NCI-H1930 (cell line): ENCODE measurements at regions not wholly inside any gene's neighbourhood (a gene's known extent, or its start where the extent isn't known, plus 50 kb on each side); places are given as distances from the start of the nearest gene placed in this dataset.
A peak's percentile ranks its signal among the peaks of the same experiment; 100 is the strongest.

Experiments
- DNase-seq, 2 experiments: peaks; one replicate each; lab custom pipeline; 2025; lab: John Stamatoyannopoulos, UW

- no peak for DNase-seq
Measured at GRCh38 chr3:127458696-127459604, 131.6 kb downstream of the TPRA1 start.

GRCh38 chr3:127457546-127458145, 132.9 kb downstream of the TPRA1 start:
- no peak for DNase-seq

- no peak for DNase-seq
Measured at GRCh38 chr3:127457094-127457475, 133.4 kb downstream of the TPRA1 start.

GRCh38 chr3:127456471-127457093, 134.0 kb downstream of the TPRA1 start:
- no peak for DNase-seq

- DNase-seq: peak; percentile 47 to 74
Measured at GRCh38 chr3:127455541-127456450, 134.7 kb downstream of the TPRA1 start.

- DNase-seq: no peak
Measured at GRCh38 chr3:127454968-127455367, 135.6 kb downstream of the TPRA1 start.

- no peak for DNase-seq
Measured at GRCh38 chr3:127454051-127454450, 136.5 kb downstream of the TPRA1 start.

GRCh38 chr3:127452321-127452821, 138.2 kb downstream of the TPRA1 start:
- DNase-seq: no peak

GRCh38 chr3:127451321-127451720, 139.2 kb downstream of the TPRA1 start:
- no peak for DNase-seq

- no peak for DNase-seq
Measured at GRCh38 chr3:127450331-127450730, 140.2 kb downstream of the TPRA1 start.

- DNase-seq: no peak
Measured at GRCh38 chr3:127449486-127450212, 140.9 kb downstream of the TPRA1 start.

GRCh38 chr3:127448671-127449070, 141.9 kb downstream of the TPRA1 start:
- no peak for DNase-seq

- no peak for DNase-seq
Measured at GRCh38 chr3:127448161-127448561, 142.4 kb downstream of the TPRA1 start.

GRCh38 chr3:127446756-127447155, 143.8 kb downstream of the TPRA1 start:
- no peak for DNase-seq

- no peak for DNase-seq
Measured at GRCh38 chr3:127445581-127446343, 144.8 kb downstream of the TPRA1 start.

GRCh38 chr3:127444761-127445160, 145.8 kb downstream of the TPRA1 start:
- no peak for DNase-seq

- no peak for DNase-seq
Measured at GRCh38 chr3:127443581-127444375, 146.8 kb downstream of the TPRA1 start.

- no peak for DNase-seq
Measured at GRCh38 chr3:127442506-127442905, 148.0 kb downstream of the TPRA1 start.

GRCh38 chr3:127441764-127442163, 148.8 kb downstream of the TPRA1 start:
- no peak for DNase-seq
